CD4-positive, alpha-beta T cell treated with Interleukin-10 for 1 hour (primary cell): ENCODE measurements at regions not wholly inside any gene's neighbourhood (a gene's known extent, or its start where the extent isn't known, plus 50 kb on each side); places are given as distances from the start of the nearest gene placed in this dataset.

Experiments
- DNase-seq: peaks from one replicate; pipeline ENCODE4 v3.0.0-alpha.2; 2020

DNA sequence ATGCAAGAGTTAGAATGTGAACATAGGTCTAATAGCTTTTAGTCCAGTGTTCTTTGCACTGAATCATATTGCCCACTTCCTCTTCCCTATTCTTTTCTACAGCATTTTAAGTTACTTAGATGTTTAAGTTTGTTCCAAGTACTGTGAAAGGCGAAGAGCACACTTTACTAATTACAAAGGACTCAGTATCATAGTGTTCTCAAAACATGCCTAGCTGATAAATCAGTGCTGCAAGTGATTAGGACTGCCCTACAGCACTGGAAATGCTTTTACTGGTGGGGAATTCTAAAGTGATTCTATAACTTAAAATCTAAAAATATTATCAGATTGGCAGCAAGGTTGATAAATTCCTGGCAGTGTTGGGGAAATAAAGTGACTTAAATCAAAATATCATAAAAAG, 177.9 kb upstream of the KCNN2 start:
- DNase-seq, result no peak

DNA sequence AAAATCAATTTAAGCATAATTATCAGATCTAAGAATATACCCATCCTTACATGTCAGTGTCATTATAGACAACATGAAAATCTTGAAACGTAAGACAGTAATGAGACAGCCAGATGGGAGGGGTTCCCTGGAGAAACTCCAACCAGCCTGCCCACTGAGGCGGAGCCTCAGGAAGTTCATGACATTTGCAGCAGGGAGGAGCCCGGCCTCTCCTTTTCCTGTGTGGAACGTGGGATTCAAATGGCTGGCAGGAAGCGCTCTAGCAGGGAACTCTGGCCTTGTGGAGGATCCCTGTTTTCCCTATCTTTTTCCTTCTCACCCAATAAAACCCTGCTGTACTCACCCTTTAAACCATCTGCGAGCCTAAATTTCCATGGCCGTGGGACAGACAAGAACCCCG, 176.6 kb upstream of the KCNN2 start:
- no peak for DNase-seq

DNA sequence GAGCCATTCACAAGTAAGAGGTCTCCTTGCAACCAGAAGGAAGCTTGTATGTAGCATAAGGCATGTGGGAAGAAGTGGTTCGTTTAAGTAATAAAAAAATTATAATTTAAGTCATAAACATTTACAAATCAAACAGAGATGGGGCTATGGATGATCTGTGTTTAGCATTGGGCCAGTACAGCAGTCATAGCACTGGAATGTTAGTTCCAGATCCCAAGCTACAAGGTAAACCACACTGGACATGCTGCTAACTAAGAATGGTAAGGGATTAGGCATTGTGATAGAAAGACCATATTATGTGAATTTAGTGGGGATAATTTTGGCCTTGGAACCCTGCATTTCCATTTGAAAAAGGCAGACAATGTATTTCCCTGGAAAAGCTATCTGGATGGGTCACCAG, 170.4 kb upstream of the KCNN2 start:
- no peak for DNase-seq

DNA sequence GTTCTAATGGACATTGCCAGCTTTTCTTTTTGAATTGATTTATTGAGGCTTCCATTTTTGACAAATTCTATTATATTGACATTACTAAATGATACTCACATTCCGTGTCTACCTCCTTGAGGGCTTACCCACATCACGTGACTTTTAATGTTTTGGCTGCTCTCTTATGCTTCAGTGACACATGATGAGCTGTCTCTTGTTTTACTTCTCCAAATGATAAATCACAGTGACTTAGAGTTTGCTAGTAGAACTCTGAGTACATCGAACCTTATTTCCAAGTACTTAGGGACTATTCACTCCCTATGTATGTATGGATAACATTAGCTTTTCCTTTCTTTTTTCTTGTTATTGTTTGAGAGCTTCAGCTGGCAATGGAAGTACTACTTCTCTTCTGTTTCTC, 169.8 kb upstream of the KCNN2 start:
- DNase-seq, result no peak

DNA sequence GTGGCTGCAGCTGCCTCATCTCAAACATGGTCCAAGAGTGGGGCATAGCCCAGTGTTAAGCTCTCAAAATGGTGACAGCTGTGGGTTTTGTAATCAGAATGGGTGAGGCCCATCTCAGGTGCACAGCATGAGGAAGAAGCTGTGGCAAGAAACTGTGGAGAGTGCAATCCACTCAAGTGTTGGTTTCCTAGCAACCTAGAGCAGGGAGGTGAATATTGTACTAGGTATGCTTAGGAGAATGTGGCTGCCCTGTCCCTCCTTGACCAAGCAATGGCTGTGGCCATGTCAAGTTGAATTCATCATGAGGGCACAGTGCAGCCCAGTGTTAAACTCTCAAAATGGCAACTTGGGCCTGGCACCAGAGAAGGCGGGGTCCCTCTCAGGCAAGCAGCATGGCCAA, 160.5 kb upstream of the KCNN2 start:
- DNase-seq, result no peak

DNA sequence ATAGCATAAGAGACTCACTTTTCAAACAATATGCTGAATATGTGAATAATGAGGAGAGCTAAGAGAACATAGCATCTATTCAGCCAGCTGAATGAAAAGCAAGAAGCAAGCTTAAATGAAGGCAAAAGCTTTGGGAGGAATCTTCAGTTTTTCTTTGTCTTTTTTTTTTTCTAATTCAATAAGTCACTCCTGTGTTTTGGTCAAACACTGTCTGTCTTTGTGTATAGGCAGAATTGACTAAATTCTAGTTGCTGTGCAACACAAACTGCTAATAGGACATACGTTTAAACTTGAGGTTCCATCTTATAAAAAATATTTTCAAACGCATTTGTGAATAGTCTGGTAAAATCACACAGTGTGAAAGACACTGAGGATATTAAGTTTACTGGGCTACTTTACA, 156.9 kb upstream of the KCNN2 start:
- DNase-seq, result no peak

DNA sequence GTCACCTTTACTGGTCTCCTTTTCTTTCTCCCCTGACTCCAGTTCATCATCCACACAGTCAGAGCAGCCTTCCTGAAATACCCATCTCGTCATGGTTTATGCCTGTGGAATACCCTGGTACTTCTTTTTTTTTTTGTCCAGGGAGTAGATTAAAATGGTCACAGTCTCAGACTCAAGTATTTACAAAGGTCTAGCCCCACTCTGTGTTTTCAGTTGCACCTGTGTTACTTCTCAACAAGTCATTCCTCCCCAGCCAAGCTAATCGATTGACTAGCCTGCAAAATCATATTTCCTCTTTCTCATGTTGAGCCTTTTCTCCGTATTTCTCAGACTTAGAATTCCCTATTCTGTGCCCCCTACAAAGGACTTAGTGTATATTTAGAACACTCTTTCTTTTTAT, 155.2 kb upstream of the KCNN2 start:
- no peak for DNase-seq

DNA sequence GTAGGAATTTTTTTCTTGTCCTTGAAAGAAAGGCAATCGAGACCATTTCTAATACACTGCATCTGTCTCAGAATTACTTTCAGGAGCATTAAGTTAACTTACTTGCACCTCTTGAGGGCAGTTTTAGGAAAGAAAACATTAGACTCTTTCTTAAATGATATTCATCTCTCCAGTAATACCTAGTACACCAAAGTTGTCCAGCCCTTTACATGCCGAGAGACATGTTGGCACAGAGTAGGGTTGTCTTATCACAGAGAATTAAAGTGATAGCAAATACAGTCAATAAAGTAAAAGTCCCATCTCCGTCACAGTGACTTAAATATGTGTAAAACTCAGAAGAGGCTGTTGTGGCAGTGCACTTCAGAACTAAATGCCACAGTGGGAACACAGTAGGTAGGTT, 154.3 kb upstream of the KCNN2 start:
- DNase-seq, result no peak

DNA sequence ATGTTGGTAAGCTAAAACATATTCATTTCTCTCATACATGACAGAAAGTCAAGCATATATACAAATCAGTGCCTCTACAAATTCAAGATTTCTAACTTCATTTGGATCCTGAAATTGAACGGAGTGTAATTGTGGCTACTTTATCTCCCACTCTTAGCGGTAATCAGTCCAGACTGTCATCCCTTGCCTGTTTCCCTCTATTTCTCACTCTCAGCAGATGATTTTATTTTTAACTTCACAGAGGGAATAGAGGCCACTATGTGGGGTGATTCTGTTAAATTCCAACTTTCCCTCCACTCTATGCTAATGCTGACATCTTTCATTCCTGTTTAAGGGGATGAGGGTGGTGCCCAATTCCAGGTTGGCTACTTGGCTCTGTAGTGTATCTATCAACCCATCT, 153.8 kb upstream of the KCNN2 start:
- DNase-seq, result no peak

DNA sequence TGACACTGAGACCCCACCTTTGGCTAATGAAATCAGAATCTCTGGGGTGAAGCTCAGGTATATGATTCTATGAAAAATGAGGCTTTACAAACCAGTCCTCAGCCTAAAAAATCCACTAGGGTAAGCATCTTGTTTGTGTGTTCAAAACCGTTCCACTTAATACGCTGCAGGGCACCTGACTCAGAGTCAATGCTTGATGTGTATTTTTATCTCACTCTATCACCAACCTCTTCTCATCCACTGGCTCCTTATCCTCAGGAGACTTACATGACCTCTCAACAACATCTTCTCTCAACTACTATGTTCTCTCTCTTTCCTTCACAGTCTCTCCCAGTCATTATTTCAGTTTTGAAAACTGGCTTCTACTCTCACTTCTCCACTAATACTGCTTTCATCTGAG, 153.3 kb upstream of the KCNN2 start:
- no peak for DNase-seq

DNA sequence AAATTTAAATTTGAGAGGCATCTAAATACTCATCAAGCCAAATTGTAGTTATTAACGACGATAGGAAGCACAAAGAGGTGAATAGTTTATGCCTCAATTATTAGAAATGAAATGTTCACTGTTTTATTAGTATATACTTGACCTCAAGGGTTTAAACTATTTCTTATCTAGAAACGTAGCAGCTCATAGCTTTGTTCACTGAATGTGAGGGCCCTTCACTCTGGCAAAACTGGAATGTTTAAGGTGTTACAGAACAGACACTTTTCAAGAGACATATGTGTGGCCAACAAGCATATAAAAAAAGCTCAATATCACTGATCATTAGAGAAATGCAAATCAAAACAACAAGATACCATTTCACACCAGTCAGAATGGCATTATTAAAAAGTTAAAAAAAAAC, 151.2 kb upstream of the KCNN2 start:
- DNase-seq, result no peak

DNA sequence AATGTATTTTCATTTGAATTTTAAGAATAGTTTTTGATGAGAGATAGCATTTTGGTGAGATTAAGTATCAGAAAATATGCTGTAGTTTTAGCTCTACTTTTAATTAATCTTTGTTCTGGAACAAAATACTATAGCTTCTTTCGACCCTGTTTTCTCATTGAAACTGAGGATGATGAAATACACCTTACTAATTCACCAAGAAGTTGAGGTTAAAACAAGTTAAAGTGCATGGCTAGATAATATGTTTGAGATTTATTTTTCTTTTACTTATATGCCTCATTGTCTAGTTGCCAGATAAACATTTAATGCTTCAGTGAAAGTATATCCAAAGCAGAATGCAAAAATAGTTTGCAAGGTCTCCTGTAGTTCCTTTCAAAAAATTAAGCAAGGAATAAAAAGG, 140.1 kb upstream of the KCNN2 start:
- no peak for DNase-seq

DNA sequence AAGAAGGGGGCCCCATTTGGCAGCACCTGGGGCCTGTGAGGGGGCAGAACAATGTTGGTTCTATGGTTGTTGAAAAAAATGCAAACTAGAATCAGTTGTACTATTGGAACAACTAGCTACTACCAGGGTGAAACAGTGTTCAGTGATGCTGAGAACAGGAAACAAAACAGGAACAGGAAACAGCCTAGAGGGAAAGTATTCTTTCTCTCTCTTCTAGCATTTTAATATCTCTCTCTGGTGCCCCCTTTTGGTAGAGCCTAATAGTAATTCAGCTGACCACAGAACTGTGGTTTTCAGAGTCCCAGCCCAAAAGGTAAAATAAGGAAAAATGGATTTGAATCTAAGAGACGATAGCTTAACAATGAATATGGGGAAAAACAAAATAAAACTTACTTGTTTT, 138.0 kb upstream of the KCNN2 start:
- no peak for DNase-seq

DNA sequence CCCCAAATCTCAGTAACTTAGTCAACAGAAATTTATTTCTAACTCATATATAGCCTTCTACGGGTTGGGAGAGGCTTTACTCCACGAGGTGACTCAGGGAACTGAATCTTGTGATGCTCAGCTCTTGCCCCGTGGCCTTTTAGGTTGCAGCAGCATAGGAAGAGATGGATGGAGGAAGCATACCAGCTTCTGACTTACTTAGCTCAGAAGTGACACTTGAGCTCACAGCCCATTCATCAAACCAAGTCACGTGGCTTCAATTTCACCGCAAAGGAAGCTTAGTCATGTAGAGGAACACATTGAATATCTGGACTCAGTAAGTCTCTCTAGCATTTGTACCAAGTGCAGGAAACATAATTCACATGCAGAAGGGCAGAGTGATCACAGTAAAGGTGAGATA, 124.1 kb upstream of the KCNN2 start:
- no peak for DNase-seq

DNA sequence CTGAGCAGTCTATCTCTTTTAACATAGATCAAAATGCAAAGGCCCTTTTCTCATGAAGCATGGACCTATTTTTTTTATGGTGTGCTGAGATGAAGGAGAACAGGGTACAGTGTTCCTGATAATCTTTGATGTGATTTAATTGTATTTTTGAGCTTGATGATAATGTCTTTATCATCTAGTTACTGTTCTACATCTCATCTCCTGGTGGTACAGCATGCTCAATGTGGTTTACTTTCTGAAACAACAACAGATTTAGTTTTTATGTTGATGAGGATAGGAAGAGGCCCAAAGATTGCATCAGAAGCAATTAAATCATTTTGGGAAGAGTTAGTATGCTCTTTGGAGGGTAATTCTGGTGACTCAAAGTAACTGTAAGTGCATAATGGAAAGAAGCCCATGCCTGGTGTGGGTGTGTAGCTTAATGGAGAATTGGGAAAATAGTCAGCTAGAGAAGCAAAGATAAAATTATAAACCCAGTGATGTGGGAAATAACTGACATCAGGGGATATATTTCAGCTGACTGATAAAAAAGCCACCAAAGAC, 123.0 kb upstream of the KCNN2 start:
- no peak for DNase-seq

DNA sequence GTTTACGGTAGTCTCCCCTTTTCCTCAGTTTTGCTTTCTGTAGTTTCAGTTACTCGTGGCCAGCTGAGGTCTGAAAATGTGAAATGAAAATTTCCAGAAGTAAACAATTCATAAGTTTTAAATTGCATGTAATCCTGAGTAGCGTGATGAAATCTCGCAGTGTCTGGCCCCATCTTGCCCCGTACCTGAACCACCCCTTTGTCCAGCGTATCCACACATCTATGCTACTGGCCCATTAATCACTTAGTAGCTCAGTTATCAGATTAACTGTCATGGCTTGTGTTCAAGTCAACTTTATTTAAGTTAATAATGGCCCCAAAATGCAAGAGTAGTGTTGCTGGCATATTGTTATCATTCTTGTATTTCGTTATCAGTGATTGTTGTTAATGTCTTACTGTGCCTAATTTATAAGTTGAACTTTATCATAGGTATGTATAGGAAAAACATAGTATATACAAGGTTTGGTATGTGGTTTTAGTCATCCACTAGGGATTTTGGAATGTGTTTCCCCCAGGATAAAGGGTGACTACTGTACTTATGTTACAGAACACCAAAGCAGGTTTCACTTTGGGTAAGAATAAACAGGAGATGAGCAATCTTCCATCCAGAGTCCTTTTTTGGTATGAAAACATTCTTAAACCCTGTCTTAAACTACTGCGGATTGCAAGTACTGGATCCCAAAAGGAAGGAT, 118.4 kb upstream of the KCNN2 start:
- no peak for DNase-seq

DNA sequence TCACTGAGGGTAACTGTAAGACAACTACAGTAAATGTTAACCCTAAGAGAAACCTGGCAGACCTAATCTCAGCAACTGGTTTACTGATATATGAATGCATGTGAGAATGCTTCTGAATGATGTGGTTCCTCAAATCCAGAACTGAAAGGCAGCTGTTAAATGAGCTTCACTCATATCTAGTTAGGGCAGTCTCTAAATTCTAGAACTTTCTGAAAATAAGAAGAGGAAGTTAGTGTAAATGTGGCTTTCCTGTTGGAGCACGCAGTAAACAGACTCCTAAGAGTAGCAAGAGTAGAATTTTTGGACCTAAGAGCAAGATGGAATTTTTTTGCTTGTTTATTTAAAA, 117.9 kb upstream of the KCNN2 start:
- no peak for DNase-seq

DNA sequence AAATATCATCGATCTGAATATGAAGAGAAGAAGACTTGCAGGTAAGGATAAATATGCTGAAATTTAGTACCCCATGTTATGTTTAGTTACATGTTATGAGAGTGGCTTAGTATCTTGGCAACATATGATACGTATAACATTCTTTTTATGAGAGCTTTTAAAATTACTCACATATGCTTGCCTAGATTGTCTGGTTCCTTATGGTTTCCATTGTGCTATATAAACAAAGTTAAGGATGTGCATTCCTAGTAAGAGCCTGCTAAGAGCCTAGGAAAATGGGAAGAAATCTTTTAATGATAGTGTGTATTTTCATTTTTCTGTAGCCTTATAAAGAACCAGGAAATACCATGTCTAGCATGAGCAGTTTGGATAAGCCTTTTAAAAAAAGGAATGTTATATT, 112.0 kb upstream of the KCNN2 start:
- no peak for DNase-seq

DNA sequence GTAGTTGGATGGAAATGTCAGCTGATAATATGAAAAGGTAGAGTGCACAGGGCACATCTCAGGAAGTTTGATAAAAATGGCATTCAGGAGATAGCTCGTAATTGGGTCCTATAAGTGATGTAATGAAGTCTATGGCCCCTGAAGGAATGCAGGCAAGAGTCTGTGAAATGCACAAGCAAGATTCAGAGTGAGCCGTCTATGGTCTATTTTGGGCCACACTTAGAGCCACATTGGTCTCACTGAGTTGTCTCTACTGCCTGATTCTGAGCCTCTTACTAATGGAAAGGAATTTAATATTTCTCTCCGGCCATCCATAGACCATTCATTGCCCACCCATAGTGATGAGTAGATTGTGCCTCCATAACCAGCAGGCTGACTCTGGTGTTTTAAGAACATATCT, 111.3 kb upstream of the KCNN2 start:
- DNase-seq, result no peak

DNA sequence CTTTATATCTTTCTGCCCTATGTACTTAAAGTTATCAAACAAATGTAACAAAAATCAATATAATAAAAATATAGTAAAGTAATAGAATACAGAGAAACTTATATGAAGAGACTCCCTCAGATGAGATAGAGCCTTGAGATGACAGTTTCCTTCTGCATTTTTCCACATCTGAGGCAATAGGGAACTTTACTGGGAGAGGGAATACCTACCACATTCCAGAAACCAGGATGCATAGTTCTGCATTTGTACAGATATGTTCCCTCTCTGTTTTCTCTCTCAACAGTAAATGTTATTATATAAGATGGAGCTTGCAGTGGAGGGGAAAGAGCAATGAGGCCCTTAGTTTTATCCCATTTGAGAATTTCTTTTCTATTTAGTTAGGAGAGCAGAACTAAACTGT, 109.6 kb upstream of the KCNN2 start:
- no peak for DNase-seq

DNA sequence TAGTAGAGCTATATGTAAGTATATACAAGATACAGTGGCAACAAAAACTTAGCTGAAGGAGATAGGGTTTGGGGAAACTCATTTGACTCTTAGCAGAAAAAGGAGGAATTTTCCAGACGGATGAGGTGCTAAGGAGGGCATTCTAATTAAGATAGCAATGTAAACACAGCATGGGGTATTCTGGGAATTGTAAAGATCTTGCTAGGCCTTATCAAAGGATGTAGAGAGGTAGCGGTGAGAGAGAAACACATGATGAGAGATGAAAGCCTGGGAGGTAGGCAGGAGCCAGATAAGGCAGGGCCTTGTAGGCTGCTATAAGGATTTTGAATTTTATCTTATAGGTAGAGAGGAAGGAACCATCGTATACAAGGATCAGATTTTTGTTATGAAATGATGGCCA, 106.6 kb upstream of the KCNN2 start:
- no peak for DNase-seq

DNA sequence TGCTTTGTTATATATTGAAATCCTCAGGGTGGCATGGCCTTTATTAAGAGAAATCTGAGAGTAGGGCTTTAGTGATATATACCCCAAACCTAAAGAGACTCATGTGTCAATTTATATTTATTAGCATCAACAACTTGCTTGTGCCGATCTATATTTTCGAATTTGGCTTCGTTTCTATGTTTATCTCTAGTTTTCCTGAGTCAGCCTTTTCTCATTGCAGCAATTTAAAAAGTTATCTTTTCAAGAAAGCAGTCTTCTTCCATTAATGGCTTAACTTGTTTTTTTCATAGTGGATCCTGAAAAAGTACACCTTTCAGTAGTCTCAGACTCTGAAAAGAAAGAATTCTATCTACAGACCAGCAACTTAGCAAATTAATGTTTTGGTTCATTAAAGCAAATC, 99.9 kb upstream of the KCNN2 start:
- DNase-seq, result no peak

DNA sequence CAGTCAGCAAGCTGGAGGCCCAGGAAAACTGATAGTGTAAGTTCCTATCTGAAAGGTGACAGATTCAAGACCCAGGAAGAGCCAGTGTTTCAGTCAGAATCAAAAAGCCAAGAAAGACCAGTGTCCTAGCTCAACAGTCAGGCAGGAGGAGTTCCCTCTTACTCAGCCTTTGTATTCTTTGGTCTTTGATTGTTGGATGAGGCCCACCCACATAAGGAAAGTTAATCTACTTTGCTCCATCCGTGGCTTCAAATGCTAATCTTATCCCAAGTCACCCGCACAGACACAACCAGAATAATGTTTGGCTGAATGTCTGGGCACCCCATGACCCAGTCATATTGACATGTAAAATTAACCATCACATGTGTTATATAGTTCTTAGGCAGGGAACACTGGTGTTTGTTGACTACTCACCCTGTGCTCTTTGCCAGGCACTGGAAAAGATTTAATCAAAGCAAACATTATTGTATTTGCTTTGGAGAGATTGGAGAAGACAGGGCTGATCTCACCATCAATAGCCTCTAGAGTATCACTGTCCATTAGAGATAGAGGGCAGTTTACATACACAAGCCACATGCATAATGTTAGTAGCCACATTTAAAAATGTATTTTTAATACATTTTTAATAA, 96.3 kb upstream of the KCNN2 start:
- no peak for DNase-seq

DNA sequence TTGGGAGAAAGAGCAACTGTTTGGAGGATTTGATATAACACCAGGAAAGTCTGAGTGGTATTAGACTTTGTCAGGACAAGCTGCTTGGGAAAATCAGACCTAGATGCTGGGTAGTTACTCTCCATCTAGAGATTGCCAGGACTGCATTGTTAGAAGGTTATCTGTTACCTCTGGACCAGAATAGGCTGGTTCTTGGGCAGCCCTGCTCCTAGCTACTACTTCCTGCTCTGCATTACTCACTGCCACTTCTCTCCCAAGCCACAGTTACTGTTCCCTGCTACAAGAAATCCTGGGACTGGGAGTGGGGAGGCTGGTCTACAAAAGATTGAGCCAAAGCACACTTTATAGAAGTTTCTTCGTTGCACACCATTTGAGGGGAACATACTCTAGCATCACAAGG, 95.5 kb upstream of the KCNN2 start:
- no peak for DNase-seq

DNA sequence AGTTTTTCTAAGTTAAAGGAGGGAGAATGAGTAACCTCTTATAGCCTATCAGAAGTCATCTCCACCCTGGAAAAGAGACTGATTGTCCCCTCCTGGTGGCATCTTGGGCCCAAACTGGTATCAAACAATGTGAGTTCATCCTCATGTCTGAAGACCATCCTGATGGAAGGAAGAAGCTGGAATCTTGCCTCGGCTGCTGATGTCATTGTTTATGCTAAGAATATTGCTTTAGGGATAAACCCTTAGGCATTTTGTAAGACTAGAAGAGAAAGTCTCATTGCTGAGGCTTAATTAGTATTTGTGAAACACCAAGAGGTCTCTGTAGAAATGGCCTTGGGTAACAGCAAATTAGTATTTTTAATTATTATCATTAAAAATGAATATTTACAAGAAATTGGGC, 65.7 kb upstream of the KCNN2 start:
- no peak for DNase-seq
